Fibroblast of lung (primary cell): ENCODE measurements at regions not wholly inside any gene's neighbourhood (a gene's known extent, or its start where the extent isn't known, plus 50 kb on each side); places are given as distances from the start of the nearest gene placed in this dataset.

Source experiments
- EZH2 ChIP-seq: IDR thresholded peaks from 2 replicates; pipeline ENCODE4 v1.5.1; 2012; ENCODE audit warnings: low read length, control low read depth, mild to moderate bottlenecking; ENCODE audit errors: missing control alignments
- TF ChIP-seq, protein P1 (sequence below), 2 donors: IDR thresholded peaks in 1 of 2; conservative IDR thresholded peaks in 1 of 2; 1 replicate in 1 of 2; 2 replicates in 1 of 2; pipeline ENCODE4 v1.5.1; 2011 to 2012; ENCODE audit warnings: low read length in 2 of 2, control low read depth in 1 of 2, inconsistent platforms in 1 of 2, low read depth in 1 of 2, mild to moderate bottlenecking in 1 of 2

DNA sequence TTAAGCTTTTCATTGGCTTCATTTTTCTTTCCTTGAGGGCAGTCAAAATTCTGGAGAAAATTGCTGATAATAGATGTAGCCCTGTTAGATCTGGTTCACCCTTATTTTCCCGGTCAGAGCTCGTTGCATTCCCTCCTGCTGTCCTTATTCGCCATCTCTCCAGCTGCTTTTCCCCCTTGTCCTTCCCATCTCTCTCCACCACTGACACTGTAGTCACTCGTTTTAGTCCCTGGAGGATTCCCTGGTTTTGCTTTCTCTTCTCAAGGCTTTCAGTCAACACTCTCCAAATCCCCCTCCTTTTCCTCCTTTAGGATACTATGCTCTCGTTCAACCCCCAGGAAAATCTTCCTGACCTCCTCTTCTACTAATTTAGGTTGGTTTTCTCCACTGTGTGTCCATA is 83.1 kb downstream of the C21orf91 start:
- TF ChIP-seq, protein P1, sequence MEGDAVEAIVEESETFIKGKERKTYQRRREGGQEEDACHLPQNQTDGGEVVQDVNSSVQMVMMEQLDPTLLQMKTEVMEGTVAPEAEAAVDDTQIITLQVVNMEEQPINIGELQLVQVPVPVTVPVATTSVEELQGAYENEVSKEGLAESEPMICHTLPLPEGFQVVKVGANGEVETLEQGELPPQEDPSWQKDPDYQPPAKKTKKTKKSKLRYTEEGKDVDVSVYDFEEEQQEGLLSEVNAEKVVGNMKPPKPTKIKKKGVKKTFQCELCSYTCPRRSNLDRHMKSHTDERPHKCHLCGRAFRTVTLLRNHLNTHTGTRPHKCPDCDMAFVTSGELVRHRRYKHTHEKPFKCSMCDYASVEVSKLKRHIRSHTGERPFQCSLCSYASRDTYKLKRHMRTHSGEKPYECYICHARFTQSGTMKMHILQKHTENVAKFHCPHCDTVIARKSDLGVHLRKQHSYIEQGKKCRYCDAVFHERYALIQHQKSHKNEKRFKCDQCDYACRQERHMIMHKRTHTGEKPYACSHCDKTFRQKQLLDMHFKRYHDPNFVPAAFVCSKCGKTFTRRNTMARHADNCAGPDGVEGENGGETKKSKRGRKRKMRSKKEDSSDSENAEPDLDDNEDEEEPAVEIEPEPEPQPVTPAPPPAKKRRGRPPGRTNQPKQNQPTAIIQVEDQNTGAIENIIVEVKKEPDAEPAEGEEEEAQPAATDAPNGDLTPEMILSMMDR (conservative IDR thresholded peaks at IDR 0.05 in 1 of 2, IDR thresholded peaks at IDR 0.05 in 1 of 2; ENCODE audit: low read depth in 1 of 2, low read length in 2 of 2), result no peak
- TF ChIP-seq EZH2, result no peak
